CD4-positive, alpha-beta T cell treated with Interleukin-17A for 1 hour (primary cell): ENCODE measurements at regions not wholly inside any gene's neighbourhood (a gene's known extent, or its start where the extent isn't known, plus 50 kb on each side); places are given as distances from the start of the nearest gene placed in this dataset.

Source experiments
- DNase-seq: peaks from one replicate; pipeline ENCODE4 v3.0.0-alpha.2; 2020

GRCh38 chr10:29096303-29096824, 192.5 kb upstream of the LYZL1 start:
- no peak for DNase-seq

- no peak for DNase-seq
Observed at GRCh38 chr10:29098423-29098822, 190.4 kb upstream of the LYZL1 start.

- DNase-seq: no peak
Observed at GRCh38 chr10:29099001-29099400, 189.9 kb upstream of the LYZL1 start.

- DNase-seq: no peak
Observed at GRCh38 chr10:29099415-29099814, 189.5 kb upstream of the LYZL1 start.

DNA sequence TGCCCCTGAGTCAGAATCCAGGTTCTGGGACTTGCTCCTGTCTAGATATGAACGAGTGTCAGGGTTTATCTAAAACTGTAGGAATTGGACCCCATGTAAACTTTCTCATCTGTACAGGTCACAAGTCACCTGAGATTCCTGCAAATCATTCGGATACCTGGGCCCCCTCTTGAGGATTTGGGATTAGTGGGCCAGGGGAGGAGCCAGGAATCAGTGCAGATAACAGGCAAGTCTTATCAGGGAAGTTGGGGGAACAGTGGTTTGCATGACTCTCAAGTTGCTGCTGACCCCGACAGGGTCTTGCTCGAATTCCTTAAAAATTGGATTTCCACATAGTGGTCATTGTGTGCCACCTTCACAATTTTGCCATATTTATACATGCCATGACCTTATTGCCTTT, 188.4 kb upstream of the LYZL1 start:
- no peak for DNase-seq

GRCh38 chr10:29102233-29102632, 186.6 kb upstream of the LYZL1 start:
- DNase-seq: no peak

DNA sequence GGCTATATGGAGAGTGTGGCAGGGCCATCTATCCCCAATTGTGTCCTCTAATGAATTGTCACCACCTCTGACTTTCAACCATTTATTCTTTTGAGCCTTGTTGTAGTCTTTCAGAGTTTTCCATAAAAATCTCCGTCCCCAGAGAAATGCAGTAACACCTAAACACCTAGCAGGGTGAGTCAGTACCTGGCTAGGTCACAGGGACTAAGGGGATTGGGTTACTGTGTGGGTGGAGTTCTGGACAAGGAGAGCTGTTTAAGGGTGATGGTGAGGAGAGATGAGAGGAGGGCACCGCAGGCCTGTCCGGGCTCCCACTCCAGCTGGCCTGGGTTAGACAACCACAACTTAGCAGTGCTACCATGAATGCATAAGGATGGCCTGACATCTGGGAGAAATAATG, 186.2 kb upstream of the LYZL1 start:
- no peak for DNase-seq

DNA sequence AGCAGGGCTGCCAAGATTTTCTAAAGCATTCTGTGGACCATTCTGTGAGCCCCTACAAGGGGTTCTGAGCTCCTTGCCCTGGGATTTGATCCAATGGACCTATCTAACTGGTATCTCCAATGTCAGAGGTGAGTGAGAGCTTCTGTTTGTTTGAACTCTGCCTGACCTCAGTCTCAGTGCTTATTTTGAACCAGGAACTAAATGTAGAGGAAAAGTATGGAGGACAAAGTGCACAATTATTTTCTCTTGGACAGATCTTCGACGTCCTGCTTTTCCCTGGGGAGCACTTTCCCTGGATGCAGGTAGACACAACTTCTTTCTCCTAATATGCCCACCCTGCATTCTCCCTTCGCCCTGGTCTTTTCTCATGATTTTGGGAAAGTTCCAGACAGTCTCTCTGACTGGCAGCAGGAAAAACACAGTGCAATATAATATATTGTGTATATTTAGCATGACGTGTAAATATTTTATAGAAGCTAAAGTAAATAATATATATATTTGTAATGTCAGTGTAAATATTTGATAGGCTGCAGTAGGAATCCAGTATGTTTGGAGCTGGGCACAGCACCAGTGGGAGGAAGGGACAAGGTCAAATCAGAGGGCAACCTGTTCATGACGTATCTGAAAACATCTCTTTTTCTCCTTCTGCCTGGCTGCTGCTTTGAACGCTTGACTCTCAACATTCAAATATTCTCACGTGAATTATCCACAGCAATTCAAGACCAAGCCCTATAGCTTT, 184.0 kb upstream of the LYZL1 start:
- DNase-seq: no peak

DNA sequence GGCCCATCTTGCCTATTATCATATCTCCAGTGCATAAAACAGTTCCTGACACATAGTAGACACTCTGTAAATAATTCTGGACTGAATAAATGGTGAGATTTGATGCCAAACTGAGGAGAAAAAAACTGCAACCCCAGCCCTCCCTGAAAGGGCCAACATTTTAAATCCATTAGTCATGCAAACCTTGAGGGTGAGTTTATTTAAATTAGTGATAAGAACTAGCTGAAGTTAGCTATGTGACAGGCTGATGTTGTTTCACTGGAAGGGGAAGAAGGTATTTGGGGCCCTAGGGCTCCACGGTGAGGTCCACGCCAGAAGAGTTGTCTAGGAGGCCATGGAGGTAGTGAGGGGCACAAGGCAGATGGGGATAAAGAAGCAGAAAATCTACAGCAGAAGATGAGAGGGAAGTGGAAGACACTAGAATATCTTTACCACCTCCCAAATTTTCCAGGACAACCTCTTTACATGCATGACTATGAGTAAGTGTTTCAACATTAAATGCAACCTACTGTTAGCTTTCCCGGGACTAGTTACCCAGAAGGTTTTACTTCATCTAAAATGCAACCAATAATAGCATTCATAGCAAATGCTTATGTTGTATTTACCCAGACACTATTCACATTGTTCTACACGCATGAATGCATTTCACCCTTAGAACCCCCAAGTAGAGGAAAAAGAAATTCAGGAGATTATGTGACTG, 183.2 kb upstream of the LYZL1 start:
- DNase-seq: no peak

DNA sequence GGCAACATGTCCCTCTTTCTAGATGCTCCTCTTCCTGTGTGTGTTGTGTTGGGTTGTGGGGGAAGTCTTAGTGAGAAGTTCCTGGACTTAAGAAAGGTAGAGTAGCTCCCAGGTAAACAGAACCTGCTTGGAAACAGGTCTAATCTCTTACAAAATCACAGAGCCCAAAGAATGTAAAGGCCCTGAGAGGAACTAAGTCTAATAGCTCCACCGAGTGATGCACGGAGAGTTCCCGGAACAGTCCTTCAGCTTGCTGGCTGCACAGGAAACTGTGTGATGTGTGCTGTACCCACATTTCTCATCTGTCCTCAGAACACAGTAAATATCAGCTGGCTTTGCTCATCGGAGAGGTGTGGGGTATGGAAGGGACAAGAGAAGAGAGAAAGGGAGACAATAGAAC, 182.6 kb upstream of the LYZL1 start:
- no peak for DNase-seq

GRCh38 chr10:29107866-29108498, 180.9 kb upstream of the LYZL1 start:
- no peak for DNase-seq

- DNase-seq: no peak
Observed at GRCh38 chr10:29109707-29110571, 178.9 kb upstream of the LYZL1 start.

DNA sequence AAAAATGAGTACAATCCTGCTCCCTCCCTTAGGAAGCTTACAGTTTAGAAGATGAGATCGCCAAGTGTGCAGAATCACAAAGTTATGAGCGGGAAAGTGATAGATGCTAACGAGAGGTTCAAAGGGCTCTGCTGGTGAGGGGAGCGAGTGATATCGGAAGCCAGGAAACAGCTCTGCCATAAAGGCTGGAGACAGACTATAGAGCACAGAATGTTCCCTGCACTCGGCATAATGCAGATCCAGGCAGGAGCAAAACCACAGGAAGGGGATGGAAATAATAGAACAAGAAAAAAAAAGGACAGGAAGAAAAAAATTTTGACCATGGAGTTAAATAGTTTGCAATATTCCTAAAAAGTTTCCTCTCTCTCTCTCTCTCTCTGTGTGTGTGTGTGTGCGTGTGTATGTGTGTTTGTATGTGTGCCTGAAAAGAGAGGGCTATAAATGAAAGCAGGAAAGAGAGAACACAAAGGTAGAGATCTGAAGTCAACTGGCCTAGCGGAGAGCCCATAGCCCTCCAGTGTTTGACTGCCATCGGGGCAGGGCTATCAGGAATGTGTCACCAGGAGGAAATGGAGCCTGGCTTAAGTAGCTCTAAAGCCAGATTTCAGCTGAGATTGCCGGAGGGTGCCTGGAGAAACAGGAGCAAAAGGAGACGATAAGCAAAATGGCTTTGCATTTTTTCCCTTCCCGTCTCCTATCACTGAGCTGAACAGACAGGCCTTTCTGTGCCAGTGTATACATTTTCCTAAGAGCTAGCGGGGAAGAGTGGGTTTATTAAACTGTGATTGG, 175.8 kb upstream of the LYZL1 start:
- no peak for DNase-seq

DNA sequence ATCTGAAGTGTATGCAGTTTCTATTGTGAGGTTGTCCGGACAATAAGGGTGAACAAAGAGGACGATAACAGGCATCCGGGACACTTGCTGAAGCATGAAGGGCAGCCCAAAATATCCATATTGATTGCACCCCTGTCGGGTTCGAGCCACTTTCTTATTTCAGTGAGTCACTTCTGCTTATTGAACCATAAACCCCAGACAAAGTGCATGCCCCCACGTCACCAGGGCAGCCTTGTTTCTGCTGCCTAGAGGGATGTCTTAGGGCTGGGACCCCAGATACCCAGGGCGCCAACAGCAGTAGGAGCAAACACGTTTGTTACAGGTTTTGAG, 175.3 kb upstream of the LYZL1 start:
- no peak for DNase-seq

- DNase-seq: no peak
Observed at GRCh38 chr10:29114141-29114540, 174.7 kb upstream of the LYZL1 start.

DNA sequence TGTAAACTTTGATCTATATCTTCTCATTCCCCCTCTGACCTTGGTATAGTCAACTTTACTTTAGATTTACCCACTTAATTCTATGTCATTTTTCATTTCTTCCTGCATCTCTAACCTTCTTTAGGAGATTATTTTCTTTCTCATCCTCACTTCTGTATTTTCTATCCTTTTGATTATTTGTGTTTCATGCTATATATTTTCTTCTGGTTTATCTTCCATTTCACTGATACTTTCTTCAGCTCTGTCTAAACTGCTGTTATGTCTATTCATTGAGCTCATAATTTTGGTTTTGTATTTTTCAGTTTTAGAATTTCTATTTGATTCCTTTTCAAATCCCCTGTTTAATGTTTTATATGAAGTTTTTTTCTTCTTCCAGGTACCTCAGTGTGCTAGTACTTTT, 171.1 kb upstream of the LYZL1 start:
- DNase-seq: no peak

GRCh38 chr10:29119374-29119773, 169.5 kb upstream of the LYZL1 start:
- DNase-seq: no peak

DNA sequence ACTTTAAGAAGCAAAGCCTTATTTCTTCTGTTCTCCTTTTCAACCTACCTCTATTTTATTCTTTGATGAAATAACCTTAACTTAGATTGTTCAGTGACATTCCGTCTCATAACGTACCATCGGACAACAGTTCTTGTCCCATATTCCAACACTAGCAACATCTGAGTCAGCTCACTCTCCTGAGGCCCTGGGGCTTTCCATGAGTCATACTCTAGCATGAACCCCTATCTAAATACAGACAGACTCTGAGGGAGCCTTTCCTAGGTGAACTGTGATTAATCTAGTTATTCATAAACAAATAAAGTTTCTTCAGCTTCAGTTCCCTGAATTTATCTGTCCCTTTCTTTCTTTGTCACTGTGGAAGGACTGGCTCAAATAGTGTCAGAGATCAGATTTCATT, 168.7 kb upstream of the LYZL1 start:
- DNase-seq: no peak

- no peak for DNase-seq
Observed at GRCh38 chr10:29124864-29125263, 164.0 kb upstream of the LYZL1 start.

DNA sequence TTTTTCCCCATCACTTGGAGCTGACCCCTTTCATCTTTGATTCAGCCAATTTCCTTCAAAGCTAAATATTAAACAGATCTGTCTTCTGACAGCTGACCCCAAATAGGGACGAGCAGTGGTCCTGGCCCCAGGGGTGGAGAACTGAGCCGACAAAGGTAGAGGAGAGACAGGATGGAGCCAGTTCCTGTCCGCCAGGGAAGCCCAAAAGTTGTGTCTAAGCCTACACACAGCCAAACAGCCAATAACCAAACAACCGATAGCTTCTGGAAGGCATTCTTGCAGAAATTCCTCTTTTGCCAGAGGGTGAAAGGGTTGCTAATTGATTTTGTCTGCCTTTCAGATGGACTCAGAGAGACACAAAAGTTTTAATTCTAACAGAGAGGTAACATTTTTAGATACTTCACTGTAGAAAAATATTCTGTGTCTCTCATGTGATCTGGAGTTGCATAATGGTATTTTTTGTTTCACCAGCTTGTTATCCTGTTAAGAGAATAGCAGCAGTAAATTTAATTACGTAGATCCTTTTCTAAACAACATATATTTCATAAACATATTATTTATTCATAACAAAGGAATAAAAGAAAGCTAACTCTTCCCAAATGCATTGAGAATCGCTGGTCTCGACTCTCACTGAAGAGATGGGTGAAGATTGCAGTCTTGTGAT, 161.7 kb upstream of the LYZL1 start:
- no peak for DNase-seq

- no peak for DNase-seq
Observed at GRCh38 chr10:29127731-29128130, 161.1 kb upstream of the LYZL1 start.

DNA sequence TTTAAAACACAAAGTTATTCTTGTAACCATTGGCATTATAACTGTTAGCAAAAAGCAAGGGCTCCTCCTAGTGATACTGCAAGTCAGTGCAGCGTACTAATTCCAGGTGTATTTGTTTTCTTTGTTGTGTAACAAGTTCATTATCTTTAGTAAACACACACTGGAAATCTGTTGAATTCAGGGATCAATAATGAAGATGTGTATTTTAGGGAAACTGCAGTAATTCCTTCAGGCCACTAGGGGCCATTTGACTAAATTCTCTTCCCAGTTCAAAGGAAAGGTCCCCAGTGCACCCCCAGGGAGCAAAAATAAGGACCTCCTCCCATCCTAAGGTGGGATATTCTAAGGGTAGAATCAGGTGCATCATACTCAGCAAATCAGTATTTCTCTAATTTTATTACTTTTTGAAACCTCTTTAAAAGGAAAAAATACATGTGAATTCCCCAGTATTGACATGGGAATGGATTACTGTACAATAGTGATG, 158.6 kb upstream of the LYZL1 start:
- DNase-seq: no peak
